HG02571 (cell line): ENCODE measurements at regions not wholly inside any gene's neighbourhood (a gene's known extent, or its start where the extent isn't known, plus 50 kb on each side); places are given as distances from the start of the nearest gene placed in this dataset.
"Not testable (repeated sequence)": the region's sequence is repeated elsewhere in the genome, so short reads cannot be mapped to it uniquely, and the experiment has no call there.

Source experiments
- ATAC-seq: cut with Tn5 transposase; IDR thresholded peaks from one replicate; pipeline ENCODE4 v1.9.1; 2021; ENCODE audit warnings: mild to moderate bottlenecking, moderate library complexity; ENCODE audit not compliant: unreplicated experiment

DNA sequence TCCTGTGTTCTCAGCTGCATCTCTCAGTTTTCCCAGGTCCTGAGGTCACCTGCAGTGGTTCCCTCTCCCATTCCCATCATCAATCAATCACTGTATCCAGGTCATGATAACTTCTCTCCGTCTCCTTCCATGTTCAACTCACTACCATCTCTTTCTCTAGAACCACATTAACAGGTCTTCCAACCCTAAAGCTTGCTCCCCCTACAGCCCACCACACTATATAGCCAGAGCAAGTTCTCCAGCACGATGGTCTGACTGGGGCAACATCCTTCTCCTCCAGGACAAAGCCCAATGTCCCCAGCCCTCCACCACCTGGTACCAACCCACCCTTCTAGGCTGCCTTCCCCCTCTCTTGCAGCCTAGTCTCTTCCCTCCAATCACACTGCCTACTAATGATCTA is 241.6 kb downstream of the CDK5RAP2 start:
- no peak for ATAC-seq

DNA sequence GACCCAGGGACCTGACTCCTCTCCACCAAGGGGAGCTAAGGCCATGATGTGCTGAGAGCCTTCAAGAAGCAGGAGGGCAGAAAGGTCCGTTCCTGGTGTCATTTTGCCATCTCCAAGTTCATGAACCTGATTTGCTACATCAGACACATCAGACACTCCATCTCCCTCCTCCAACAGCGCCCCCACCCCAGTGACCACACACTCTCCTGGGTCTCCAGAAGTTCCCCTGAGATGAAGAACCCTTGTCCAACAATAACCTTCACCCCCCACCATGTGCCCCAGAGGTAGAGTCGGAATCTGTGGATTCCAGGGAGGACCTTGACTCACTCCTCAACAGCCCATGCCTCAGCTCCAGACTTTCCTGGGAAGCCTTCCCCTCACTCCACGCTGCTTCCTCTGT is 242.8 kb downstream of the CDK5RAP2 start:
- ATAC-seq: no peak

DNA sequence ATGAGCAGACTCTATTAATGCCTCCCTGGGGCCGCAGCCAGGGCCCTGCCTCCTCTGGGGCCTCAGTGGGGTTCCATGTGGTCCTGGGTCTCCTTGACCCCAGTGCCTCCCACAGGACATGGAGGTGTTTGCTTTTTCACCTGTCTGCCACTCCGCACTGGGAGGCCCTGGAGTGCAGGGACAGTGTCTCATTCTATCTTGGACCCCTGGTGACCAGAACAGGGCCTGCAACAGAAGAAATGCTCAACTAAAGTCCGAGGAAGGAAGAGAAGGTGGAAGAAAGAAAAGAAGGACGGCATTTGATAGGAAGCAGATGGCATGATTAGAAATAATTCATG is 243.2 kb downstream of the CDK5RAP2 start:
- no peak for ATAC-seq

DNA sequence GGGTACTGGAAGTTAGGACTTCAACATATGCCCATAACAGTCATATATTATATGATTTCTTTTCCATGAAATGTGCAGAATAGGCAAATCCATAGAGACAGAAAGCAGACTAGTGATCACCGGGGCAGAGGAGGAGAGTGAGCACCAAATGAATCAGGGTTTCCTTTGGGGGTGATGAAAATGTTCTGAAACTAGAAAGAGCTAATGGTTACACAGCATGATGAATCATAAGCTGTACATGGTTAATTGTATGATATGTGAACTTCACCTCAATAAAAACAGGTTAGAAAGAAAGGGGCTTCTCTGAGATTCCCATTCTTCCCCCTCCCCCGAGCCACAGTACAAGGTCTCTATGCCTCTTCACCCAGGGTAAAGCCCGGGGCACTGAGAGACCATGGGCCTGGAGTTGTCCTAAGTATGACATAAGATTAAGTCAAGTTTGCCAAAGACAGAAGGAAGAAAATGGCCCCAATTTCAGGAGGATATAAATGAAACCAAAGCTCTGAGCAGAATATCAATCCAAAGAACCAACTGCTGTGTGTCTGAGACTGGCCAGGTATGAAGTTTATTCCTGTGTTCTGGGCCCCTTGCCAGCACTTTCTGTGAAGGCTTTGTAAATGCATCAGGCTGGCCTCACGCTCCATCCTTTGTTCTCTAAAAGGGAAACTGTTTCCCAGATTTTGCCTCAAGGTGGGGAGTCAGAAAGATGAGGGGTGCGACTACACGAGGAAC is 243.8 kb downstream of the CDK5RAP2 start:
- ATAC-seq: no peak

DNA sequence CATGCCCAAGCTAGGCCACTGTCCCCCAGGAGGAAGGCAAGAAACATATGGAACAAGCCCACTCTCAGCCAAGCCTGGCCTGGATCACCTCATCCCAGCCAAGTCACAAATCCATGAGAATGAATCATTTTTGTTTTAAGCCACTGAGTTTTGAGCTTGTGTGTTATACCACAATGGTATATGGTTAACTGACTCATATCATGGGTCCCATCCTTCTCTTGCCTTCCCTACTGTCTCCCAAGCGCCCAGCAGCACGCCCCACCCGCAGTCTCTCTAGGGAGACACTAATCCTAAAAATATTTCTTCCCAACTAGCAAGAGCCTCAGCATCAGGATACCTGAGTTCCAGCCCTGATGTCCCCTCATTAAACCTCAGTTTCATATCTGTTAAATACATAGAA is 248.1 kb downstream of the CDK5RAP2 start:
- no peak for ATAC-seq

DNA sequence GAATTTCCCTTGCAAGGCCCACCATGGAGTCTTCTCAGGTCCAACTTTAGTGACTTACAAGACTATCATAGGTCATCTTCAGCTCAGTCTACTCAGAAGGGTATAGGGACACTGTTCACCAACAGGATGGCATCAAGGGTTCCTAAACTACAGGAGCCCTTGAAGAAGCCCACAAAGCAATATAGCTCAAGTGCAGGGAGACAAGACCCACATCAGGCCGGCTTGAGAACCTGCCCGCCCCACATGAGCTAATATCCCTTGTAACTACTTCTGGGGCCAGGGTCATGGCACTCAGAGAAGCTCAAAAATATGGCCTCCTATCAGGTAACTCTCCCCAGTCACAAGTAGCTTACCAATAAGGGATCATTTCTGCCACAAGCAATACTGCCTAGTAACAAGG is 249.9 kb downstream of the CDK5RAP2 start:
- no peak for ATAC-seq

DNA sequence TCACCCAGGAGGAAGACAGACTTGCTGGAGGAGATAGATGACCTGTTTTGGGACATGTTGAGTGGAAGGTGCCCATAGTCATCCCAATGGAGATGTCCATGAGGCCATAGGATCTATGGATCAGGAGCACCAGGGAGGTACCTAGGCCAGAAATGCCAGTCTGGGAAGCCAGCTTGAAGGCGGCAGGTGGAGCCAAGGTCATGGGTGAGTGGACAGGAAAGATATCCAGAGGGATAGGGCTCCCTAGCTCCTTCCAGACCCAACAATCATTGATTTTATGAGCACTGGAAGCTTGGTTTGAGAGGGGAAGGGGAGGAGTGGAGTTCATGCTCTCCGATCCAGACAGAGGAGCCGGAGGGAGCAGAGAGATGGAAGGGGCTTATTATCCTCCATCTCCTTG is 252.6 kb downstream of the CDK5RAP2 start:
- ATAC-seq: no peak

DNA sequence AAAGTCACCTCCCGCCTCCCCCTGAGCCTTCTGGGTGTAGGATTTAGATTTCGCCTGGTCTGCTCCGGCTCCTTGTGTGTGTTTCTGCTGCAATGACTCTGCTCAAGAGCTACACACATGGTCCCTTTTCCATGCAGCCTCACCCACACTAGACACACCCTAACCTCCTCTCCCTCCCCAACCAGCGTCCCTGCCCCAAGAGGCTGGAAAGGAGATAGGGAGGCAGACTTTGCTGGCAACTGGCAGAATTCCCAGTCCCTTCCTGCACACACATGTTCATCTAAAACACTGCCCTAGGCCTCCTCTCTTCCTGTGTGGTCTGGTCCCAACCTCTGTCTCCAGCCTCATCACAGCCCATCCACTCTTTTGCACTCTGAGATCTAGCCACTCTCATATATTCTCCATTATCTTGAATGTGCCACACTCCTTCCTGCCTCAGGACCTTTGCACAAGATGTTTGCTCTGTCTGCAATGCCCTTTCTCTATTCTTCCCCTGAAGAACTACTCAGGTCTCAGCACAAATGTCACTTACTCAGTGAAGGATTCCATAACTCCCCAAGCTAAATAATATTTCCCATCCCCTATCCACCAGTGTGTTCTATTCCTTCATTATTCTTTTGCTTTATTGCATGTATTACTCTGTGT is 253.8 kb downstream of the CDK5RAP2 start:
- ATAC-seq: no peak

DNA sequence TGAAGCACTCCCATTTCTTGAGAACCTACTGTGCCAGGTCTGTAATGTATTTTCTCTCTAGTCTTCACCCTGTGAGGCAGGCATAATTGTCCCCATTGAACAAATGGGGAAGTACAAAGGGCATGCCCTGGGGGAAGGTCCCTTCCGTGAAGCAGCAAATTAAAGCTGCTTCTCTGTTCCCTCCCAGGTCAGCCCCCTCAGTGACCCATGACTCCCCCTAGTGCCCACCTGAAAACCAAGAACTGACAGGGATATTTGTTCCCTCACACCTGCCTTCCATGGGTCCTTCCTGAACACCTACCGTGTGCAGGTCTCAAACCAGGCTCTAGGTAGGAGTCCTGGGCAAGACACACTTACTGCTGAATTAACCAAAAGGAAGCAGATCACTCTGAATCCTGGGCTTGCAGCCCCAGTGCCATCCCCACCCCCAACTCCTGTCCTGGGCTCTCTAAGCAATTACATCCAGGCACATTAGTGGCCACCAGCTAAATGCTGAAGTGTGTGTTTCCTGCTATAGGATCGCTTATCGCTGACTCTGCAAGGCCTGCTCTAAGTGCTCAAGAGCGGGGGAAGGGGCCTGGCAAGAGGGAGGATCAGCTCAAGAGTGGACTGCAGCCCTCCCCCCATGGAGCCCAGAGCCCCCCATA is 254.8 kb downstream of the CDK5RAP2 start:
- ATAC-seq: no peak

DNA sequence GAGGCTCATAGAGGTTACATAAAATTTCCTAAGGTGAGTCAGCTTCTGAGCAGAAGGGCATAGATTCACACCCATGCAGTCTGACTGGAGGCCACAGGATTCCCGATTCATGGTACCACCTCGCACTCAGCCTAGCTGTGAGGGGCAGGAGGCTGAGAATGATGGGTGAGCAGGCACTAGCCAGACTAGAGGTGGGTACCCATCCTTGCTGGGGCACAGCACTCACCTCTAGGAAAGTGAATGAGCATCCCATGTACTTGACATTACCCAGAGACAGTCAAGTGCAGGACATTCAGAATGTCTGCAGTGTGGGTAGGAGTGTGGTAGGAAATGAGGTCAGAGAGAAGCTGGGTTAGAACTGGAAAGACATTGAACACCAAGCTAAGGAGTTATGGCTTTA is 255.5 kb downstream of the CDK5RAP2 start:
- ATAC-seq: no peak

DNA sequence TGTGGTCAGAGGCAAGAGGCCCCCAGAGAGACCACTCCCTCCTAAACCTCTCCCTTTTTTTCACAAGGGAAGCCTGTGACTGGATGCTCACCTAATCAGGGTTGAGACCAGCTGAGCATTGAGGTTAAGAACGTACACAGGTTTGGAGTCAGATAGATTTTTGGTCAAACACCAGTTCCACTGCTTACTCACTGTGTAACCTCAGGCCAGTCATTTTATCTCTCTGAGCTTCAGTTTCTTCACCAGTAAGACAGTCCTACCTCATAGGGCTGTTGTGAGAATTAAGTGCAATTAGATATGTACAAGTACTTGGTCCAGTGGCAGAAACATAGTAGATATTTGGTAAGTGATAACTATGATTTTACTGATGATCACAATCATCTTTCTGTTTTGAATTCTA is 256.8 kb downstream of the CDK5RAP2 start:
- no peak for ATAC-seq

DNA sequence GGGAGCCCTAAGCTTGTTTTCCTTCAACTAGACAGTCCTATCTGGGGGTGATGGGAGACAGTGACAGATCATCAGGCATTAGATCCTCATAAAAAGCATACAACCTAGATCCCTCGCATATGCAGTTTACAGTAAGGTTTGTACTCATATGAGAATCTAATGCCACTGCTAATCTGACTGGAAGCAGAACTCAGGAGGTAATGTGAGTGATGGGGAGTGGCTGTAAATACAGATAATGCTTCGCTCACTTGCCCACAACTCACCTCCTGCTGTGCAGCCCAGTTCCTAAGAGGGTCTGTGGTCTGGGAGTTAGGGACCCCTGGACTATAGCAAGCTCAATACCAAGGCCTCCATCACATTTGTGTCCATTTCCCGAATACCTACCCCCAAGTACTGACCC is 260.5 kb downstream of the CDK5RAP2 start:
- no peak for ATAC-seq

DNA sequence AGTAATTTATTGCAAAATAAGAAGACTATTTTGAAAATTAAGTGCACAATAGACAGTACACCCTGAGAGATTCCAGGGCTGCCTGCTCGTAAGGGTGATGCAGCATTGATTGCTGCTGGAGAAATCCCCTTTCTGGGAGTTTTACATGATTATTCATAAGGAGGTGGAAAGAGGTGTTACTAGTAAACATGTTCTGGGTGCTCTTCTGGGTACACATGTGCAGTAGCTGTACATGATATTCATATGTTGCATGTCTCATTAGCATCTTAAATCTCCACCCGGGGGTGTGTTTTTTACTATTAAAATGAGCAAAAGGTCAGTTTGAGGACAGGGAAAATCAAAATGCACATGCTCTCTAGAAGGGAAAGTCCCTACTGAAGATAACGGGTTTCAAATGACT is 264.8 kb downstream of the CDK5RAP2 start:
- ATAC-seq: no peak

DNA sequence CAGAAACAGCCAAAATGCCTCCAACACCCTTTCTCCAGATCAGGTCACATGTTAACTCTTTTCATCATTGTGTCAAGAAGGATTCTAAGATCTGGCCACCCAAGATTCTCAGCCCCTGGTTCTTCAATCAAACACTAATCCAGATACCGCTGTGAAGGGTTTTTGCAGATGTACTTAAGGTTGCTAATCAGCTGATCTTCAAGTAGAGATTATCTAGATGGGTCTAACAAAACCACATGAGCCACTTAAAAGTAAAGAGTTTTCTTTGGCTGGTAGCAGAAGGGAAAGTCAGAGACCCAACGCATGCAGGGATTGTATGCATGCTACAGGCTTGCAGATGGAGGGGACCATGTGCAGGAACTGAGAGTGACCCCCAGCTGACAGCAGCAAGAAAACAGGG is 267.9 kb downstream of the CDK5RAP2 start:
- ATAC-seq: no peak

DNA sequence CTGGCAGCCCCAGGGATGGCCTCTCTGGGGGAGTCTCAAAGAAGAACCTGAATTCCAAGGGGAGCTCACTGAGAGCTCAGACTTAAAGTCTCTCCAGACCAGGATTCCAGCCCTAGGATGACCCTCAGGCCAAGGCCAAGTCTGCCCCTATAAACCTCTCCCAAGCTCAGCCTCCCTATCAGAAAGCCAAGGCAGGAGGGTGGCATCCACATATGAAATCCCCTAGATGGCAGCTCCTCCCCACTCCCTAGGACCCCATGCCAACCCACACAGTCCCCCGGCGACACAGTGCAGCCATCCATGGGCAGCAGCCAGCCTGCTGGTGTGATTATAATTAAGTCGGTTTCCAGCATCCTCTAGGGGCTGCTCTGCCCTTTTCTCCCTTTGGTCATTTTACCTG is 269.9 kb downstream of the CDK5RAP2 start:
- ATAC-seq: no peak

DNA sequence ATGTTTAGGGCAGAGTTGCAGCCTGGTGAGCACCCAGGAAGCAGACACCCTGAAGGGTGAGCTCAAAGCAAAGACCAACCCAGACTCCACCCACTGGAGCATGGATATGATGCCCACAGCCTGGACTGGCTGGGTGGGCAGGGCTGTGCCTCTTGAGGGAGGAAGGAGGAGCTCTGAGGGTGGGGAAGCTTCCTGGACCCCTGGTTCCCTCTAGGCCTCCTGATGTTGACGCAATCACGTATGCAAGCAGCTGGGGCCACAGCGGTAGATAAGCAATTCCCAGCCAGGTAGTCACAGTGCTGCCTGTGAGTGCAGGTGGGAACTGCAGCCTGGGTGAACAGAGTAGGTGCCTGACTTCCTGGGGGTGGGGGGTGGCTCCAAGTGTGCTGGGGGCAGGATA is 271.5 kb downstream of the CDK5RAP2 start:
- no peak for ATAC-seq

DNA sequence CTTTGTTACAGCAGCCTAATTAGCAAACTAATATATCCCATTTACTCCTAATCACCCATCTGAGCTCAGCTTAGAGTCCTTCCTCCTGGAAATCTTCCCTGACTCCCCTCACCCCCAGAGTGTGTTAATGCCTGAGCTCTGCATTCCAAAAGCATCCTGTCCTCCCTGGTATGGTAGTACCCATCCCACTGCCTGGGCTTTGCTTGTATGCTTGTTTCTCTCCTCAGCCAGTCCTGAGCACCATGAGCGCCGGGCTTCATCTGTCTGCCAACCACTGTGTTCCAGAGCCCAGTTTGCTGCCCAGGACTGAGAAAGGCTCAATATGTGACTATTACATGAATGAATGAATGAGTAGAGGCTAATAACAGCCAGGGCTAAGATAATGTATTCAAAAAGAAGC is 272.4 kb downstream of the CDK5RAP2 start:
- no peak for ATAC-seq

DNA sequence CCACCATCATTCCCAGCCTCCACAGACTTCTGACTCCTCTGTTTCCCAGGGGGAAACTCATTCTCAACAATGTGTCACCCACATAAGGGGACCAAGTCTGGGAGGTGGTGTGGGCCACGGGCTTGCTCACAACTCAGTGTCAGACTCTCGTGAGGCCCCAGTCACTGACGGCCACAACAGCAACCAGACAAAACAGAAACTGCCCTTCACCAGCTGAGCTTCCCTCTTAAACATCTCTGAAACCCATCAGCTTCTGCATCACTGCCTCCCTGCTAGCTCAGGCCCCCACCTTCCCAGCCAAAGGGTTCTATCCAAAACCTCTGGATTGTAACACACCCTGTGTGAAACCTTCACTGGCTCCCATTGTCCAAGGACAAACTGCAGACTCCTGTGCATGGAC is 273.4 kb downstream of the CDK5RAP2 start:
- no peak for ATAC-seq

DNA sequence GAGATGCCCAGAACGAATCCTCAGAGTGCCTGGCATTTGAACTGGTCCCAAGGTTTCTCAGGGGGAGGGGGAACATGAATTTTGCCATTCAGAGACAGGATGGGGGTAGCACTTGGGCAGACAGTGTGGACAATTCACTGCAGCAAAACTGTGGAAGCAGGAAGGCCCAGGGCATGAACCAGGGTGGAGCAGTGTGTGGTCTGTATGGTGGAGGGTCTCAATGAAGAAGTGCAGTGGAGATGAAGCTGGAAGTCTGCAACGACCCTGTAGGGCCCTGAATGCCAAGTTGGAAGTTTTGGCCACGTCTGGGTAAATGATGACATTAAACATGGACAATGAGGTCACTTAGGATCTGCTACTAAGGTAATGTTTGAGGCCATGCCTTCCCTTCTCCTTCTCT is 273.9 kb downstream of the CDK5RAP2 start:
- ATAC-seq: no peak

DNA sequence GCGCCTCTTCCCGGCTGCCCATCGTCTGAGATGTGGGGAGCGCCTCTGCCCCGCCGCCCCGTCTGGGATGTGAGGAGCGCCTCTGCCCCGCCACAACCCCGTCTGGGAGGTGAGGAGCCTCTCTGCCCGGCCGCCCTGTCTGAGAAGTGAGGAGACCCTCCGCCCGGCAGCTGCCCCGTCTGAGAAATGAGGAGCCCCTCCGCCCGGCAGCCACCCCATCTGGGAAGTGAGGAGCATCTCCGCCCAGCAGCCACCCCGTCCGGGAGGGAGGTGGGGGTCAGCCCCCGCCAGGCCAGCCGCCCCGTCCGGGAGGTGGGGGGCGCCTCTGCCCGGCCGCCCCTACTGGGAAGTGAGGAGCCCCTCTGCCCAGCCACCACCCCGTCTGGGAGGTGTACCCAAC is 275.1 kb downstream of the CDK5RAP2 start:
- not testable (repeated sequence) for ATAC-seq

DNA sequence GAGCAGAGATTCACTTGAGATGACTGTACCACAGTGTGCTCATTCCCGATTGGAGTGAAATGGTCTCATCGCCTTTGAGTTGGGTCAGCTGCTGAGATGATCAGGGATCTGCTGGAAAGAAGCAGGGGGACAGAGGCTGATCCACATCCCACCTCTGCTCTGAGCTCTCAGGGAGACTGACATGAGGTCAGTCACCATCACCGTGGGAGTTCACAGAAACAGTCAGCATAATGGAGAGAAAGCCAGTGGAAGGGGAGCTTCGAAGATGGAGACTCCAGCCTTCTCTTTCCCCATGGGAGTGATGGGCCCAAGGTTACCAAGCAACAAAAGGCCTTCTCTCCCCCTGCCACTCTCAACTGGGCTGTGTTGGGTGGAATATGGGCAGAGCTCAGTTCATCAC is 276.4 kb downstream of the CDK5RAP2 start:
- no peak for ATAC-seq

DNA sequence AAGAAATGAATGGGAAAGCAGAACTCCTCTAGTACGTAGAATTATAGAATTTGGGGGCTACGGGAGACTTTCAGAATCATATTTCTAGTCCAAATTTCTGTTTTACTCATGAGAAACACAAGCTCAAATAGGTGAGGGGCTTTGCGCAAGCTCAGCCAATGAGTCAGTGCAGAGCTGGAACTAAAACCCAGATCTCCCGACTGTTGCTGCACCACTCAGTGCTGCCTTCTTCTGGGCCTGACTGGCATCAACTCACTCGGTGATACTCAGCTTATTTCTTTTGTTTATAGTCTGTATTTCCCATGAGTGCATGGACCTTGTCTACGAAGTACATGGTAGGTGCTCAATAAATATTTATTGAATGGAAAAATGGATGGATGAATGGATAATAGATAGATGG is 280.2 kb downstream of the CDK5RAP2 start:
- no peak for ATAC-seq

DNA sequence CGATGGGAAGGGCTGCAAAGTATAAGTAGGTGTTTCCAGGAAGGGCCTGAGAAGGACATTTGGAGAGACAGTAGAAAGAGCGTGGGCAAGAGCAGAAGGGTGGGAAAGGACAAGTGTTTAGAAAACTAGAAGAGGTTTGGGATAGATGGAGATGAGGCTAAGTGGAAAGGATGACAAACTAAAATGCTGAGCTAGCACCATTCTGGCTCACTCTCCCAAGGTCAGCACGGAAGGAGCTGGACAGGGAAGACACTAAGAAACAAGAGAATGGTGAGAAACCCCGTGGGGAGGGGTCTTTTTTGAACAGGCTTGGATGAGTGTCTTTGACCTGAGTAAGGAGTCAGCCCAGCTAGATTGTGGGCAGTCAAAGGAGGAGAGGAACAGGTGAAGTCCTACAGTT is 286.0 kb downstream of the CDK5RAP2 start:
- ATAC-seq: no peak
